ENCODE measurements at regions not wholly inside any gene's neighbourhood (a gene's known extent, or its start where the extent isn't known, plus 50 kb on each side); places are given as distances from the start of the nearest gene placed in this dataset.
A peak's percentile ranks its signal among the peaks of the same experiment; 100 is the strongest.
"Not testable (repeated sequence)": the region's sequence is repeated elsewhere in the genome, so short reads cannot be mapped to it uniquely, and the experiment has no call there.

- DNase-seq, result peak; percentile 58
These were observed 79.9 kb upstream of the EN2 start for GRCh38 chr7:155377838-155378579.

- DNase-seq, result no peak
These were observed 79.4 kb upstream of the EN2 start for GRCh38 chr7:155378580-155378934.

- DNase-seq, result no peak
These were observed 78.7 kb upstream of the EN2 start for GRCh38 chr7:155378959-155379871.

- DNase-seq, result peak; percentile 50
These were observed 77.6 kb upstream of the EN2 start for GRCh38 chr7:155380221-155380861.

- DNase-seq, result no peak
These were observed 76.7 kb upstream of the EN2 start for GRCh38 chr7:155380976-155381851.

GRCh38 chr7:155381852-155382801 is 75.8 kb upstream of the EN2 start:
- DNase-seq, result no peak

- DNase-seq, result no peak
These were observed 75.1 kb upstream of the EN2 start for GRCh38 chr7:155382802-155383171.

GRCh38 chr7:155383756-155384491 is 74.0 kb upstream of the EN2 start:
- DNase-seq, result no peak

- DNase-seq, result no peak
These were observed 73.2 kb upstream of the EN2 start for GRCh38 chr7:155384751-155385150.

- not testable (repeated sequence) for DNase-seq
These were observed 72.7 kb upstream of the EN2 start for GRCh38 chr7:155385182-155385581.

- DNase-seq, result no peak
These were observed 71.3 kb upstream of the EN2 start for GRCh38 chr7:155386608-155387007.

GRCh38 chr7:155387066-155387620 is 70.8 kb upstream of the EN2 start:
- DNase-seq, result no peak

- no peak for DNase-seq
These were observed 69.4 kb upstream of the EN2 start for GRCh38 chr7:155388561-155388960.

GRCh38 chr7:155391414-155391813 is 66.5 kb upstream of the EN2 start:
- no peak for DNase-seq

- no peak for DNase-seq
These were observed 65.0 kb upstream of the EN2 start for GRCh38 chr7:155392726-155393570.

- no peak for DNase-seq
These were observed 63.5 kb upstream of the EN2 start for GRCh38 chr7:155394413-155394812.

GRCh38 chr7:155395176-155395797 is 62.6 kb upstream of the EN2 start:
- DNase-seq, result no peak

- no peak for DNase-seq
These were observed 61.3 kb upstream of the EN2 start for GRCh38 chr7:155396661-155397060.

Measured in hindlimb muscle (tissue), 1 donor.